ENCODE measurements at regions not wholly inside any gene's neighbourhood (a gene's known extent, or its start where the extent isn't known, plus 50 kb on each side); places are given as distances from the start of the nearest gene placed in this dataset.

DNA sequence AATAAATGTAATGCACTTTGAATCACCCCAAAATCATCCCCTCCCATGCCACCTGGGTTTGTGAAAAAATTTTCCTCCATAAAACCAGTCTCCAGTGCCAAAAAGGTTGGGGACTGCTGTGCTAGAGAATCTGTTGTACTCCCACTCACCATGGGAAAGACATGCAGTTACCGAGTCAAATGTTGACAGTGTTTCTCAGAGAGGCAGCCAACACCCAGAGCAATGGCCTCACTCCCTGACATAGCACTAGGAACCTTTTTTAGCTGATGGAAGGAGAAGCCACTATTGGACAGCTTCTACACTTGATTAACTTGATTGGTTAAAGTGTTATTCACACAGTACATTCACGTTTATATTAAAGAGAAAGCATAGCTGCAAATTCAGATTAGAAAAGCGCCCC lies 59.8 kb upstream of the MANEA start:
- H3K4me3 ChIP-seq (ENCODE audit: low read depth, low read length), result no peak overlapping the region
- TF ChIP-seq, protein P1, sequence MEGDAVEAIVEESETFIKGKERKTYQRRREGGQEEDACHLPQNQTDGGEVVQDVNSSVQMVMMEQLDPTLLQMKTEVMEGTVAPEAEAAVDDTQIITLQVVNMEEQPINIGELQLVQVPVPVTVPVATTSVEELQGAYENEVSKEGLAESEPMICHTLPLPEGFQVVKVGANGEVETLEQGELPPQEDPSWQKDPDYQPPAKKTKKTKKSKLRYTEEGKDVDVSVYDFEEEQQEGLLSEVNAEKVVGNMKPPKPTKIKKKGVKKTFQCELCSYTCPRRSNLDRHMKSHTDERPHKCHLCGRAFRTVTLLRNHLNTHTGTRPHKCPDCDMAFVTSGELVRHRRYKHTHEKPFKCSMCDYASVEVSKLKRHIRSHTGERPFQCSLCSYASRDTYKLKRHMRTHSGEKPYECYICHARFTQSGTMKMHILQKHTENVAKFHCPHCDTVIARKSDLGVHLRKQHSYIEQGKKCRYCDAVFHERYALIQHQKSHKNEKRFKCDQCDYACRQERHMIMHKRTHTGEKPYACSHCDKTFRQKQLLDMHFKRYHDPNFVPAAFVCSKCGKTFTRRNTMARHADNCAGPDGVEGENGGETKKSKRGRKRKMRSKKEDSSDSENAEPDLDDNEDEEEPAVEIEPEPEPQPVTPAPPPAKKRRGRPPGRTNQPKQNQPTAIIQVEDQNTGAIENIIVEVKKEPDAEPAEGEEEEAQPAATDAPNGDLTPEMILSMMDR (conservative IDR thresholded peaks at IDR 0.05; ENCODE audit: low read depth, low read length), result no peak
- no peak for DNase-seq (ENCODE audit: low read depth)

DNA sequence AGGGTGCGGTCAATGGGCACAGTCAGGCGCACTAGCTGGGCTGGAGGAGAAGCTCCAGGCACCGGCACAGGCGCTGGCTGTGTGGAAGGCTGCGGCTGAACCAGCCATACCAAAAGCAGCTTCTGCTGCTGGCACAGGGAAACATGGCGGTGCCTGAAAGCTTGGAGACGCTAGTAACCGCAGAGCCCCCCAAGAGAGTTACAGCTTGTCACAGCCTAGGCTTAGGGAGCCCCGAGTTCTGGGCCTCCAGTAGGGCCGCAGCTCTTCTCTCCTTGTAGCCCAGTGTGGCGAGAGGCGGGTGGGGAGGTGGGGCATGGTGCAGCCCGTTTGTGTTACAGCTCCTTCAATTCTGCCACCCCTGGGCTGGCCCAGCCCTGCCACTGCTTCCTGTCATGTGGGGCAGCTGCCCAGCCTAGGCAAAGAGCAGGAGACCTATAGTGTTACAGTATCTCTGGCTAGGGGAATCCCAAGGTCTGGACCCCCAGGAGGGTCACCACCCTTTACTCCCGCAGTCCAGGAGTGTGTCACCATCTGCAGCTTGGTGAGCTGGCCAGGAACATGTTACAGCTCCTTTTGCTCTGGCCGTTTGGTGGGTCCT lies 58.6 kb upstream of the MANEA start:
- no peak overlapping the region for H3K4me3 ChIP-seq (ENCODE audit: low read depth, low read length)
- DNase-seq (ENCODE audit: low read depth), result no peak
- TF ChIP-seq, protein P1 (conservative IDR thresholded peaks at IDR 0.05; ENCODE audit: low read depth, low read length), result no peak

GRCh38 chr6:95519228-95520037 lies 57.9 kb upstream of the MANEA start:
- TF ChIP-seq, protein P1 (conservative IDR thresholded peaks at IDR 0.05; ENCODE audit: low read depth, low read length), result no peak
- no peak for DNase-seq (ENCODE audit: low read depth)
- no peak overlapping the region for H3K4me3 ChIP-seq (ENCODE audit: low read depth, low read length)

DNA sequence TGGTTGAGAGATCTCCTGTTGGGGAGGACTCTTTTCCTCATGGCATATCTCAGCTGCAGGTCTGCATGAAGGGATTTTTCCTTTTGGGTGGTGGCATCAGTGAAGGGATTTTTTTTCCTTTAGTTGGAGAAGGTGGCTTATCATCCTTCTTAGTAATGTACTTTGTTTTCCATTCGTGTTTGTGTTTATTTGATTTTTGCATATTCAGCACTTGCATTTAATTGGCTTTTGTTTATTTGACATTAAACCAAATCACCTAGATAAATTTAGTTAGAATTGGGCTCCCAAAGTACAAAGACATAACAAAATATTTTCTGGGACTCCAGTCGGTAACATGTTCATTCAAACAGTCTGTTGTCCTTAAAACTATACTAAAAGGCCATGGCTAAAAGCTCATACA lies 56.2 kb upstream of the MANEA start:
- TF ChIP-seq, protein P1 (conservative IDR thresholded peaks at IDR 0.05; ENCODE audit: low read depth, low read length), result no peak
- DNase-seq (ENCODE audit: low read depth), result no peak
- no peak overlapping the region for H3K4me3 ChIP-seq (ENCODE audit: low read depth, low read length)
